HG03025 (cell line): ENCODE measurements at regions not wholly inside any gene's neighbourhood (a gene's known extent, or its start where the extent isn't known, plus 50 kb on each side); places are given as distances from the start of the nearest gene placed in this dataset.

ENCODE experiments used
- ATAC-seq: cut with Tn5 transposase; IDR thresholded peaks from one replicate; pipeline ENCODE4 v1.9.1; 2021; ENCODE audit warnings: mild to moderate bottlenecking, moderate library complexity; ENCODE audit not compliant: unreplicated experiment, low FRiP score

DNA sequence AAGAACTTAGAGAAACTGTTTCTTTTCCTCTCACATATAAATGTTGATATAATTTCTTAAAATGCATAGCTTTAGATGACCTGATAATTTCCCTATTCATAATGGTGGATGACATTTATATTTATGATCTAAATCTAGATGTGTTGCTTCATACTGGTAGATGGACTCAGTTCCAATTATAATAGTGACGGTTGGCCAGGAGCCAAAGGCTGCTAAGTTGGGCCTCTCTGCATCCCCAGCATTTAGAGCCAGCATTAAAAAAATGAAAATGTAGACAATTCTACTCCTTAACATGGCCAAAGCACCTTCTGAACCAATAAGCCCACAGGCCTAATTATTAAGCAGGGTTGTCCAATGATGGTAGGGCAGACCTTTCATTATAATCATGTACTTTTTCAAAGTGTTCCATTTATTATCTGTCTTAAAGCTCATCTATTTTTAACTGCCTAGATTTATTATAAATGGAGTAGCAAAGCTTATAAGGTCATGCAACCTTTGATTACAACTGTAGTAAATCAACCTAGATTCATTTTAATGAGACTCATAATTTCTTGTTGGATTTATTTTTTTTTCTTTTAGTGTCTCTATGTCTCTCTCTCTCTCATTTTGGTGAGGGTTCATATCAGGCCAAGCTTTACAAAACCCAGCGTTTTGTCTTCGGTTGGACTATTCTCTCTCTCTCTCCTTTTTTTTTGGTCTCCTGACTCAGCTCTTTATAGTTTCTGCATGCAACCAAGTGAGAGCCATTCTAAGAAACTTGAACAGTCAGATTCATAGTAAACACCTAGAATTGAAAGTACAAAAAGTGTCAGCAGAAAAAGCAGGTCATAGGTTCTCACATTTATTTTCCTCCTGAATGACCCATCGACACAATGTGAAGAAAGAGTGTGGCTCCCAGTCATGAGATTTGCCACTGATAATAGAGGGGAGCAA is 2016.1 kb upstream of the PIK3C3 start:
- ATAC-seq: no peak

GRCh38 chr18:39935598-39935997 is 2019.4 kb upstream of the PIK3C3 start:
- ATAC-seq: no peak

- ATAC-seq: no peak
These were observed 2036.2 kb upstream of the PIK3C3 start for GRCh38 chr18:39918847-39919246.

DNA sequence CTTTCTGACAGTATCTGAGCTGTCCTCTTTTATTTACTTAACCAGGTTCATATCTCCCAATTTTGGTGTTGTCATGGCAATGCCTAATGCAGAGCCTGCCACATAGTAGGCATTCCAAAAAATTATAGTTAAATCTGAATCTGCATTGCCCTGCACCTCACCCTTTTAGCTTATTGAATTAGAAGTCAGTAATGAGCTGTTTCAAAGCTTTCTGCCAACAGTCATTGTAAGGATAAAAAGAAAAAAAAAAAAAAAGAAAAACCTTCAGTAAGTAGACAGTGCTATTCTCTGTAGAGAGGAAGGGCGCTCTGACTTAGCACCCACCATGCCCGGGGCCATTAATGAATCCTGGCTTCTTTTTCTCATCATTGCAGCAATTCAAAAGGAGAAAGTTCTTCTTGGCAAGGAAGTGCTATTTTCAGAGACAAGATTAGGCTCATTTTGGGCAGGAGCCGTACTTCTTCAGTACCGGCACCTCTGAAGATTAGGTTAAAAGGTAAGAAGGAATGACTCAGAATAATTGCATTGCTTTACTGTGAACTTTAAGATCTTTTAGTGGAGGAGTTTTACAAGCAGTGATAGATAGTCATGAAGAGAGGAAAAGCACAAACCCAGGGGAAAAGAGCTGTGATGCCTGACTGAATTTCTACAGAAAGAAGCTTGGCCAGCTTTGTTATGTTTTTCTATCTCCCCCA is 2041.2 kb upstream of the PIK3C3 start:
- no peak for ATAC-seq

DNA sequence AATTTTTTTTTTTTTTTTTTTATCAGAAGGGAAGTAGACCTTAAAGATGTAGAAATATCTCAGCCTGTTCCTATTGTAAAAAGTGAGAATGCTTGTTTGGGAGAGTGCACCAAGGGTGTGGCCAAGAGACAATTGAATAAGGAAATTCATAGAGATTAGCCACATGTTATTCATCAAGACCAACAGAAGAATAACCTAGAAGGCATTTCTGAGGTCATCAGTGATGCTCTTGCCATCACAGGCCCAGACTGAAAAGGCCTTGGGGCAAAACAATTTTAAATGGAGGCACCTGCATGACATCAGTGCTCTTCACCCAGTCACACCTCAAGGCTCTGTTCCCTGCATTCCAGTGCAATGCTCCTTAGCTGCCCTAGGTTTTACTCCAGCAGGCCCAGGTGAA is 2043.3 kb upstream of the PIK3C3 start:
- ATAC-seq: no peak

GRCh38 chr18:39909706-39910105 is 2045.3 kb upstream of the PIK3C3 start:
- no peak for ATAC-seq

DNA sequence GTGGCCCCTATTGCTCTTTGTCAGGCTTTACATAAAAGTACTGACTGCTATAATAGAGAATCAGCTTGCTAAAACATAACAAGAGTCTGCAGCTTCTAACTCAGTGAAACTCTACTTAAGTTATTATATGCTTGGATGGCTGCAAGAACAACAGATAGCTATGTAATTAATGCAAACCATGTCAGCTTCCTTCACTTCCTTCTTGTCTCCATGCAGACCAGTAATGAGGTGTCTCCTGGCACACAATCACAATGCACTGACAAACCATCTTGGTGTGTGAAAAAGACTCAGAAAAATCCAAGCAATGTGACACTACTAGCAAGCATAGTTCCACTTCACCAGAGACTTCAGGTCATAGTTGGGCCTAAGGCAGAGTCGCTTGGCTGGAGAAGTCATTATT is 2068.9 kb upstream of the PIK3C3 start:
- no peak for ATAC-seq

GRCh38 chr18:39872651-39873050 is 2082.4 kb upstream of the PIK3C3 start:
- ATAC-seq: no peak

GRCh38 chr18:39871961-39872360 is 2083.1 kb upstream of the PIK3C3 start:
- no peak for ATAC-seq

DNA sequence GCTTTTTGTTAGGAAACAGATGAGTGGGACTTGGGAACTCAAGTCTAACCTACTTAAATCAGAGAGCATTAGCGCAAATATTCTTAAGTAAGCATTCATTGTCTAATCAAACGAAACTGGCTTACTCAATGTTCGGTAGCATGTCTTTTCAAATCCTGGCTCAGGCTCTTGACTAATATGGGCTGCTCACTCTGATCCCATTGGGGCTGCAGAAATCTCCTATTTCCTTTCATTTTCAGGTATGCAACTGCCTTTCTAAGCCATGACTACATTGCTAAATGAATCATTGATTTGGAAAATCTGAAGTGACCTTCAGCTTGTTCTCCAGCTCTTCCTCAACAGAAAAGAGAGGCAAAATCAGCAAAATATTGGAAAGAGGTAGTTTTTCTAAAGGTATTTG is 2084.4 kb upstream of the PIK3C3 start:
- no peak for ATAC-seq

- ATAC-seq: no peak
These were observed 2091.1 kb upstream of the PIK3C3 start for GRCh38 chr18:39863916-39864315.

DNA sequence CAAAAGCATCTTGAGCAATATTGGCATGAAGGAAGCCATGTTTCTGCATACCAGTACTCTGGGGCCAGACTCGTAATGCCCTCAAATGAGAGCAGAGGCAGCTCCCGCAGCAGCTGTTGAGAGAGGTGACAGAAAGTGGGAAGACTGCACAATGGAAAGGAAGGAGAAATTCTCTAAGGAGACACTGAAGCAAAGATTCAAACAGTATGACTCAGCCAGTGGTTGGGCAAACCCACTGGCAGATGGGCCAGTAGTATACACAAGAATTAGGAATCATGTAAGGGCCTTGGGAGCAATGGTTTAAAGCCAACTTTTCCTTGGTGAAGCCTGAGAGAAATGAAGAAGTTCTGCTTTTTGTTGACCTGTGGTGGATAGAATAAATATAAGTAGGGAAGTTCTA is 2092.7 kb upstream of the PIK3C3 start:
- ATAC-seq: no peak

GRCh38 chr18:39854291-39854690 is 2100.7 kb upstream of the PIK3C3 start:
- no peak for ATAC-seq

DNA sequence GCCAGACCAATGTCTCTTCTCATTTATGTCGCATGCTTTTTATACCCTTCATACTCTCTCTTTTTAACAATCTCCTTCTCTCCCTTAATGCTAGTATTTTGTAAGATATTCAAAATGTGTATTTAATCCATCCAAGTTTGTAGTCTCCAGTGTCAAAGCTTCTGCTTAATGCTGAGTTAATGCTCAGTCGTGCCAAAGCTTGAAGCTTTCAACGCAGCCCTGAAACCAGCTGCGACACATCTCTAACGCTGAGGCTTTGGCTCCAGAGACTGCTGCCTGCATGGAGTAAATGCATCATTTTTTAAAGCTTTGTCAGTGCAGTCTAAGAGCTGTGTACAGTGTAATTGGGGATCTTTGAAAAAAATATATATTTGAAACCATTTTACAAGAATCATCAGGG is 2108.8 kb upstream of the PIK3C3 start:
- ATAC-seq: no peak

GRCh38 chr18:39845631-39846030 is 2109.4 kb upstream of the PIK3C3 start:
- ATAC-seq: no peak

- ATAC-seq: no peak
These were observed 2109.9 kb upstream of the PIK3C3 start for GRCh38 chr18:39845106-39845505.

DNA sequence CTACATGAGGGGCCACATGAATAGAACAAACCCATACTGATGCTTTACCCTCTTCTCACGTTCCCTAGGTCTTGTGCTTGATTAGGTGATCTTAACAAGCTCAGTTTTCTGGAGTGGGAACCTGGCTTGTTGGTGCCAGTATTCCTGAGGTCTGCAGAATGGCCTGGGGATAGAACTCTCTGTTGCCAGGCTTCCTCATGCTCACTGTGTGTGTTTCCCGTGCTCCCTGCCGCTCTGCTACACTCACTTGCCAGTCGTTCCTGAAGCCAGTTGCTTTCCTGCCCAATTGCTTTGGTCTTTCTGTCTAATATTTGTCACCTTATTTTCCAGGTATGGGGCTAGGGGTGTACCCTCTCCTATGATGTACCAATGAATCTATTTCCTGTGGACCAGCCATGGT is 2111.5 kb upstream of the PIK3C3 start:
- ATAC-seq: no peak

GRCh38 chr18:39842366-39842914 is 2112.6 kb upstream of the PIK3C3 start:
- ATAC-seq: no peak

- no peak for ATAC-seq
These were observed 2113.3 kb upstream of the PIK3C3 start for GRCh38 chr18:39841482-39842365.

DNA sequence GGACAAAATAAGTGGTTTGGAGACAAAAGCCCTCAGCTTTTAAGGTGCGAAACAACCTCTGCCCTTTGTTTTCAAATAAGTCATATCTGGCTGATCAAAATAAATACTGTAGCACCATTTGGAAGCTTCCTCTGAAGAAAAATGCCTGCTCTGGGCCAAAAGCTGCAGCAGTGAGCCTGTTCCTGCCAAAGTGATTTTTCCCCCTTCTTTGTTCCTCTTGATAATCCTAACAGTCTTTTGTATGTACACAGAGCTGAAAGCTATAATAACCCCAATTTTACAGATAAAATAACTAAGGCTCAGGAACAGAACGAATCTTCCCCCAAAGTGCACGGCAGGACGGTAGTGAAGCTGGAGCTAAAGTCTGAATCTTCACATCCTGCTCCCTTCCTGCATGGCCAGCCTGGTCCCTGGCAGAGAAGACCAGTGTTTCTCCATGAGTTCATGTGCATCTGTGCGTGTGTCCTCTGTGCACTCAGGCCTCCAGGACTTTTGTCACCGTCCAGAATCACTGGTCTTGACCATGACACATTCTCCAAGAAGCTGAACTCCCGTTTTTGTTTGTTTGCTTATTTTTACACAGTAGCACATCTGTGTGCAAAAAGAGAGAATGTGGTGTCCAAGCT is 2114.1 kb upstream of the PIK3C3 start:
- no peak for ATAC-seq
